ENCODE measurements at regions not wholly inside any gene's neighbourhood (a gene's known extent, or its start where the extent isn't known, plus 50 kb on each side); places are given as distances from the start of the nearest gene placed in this dataset.

DNA sequence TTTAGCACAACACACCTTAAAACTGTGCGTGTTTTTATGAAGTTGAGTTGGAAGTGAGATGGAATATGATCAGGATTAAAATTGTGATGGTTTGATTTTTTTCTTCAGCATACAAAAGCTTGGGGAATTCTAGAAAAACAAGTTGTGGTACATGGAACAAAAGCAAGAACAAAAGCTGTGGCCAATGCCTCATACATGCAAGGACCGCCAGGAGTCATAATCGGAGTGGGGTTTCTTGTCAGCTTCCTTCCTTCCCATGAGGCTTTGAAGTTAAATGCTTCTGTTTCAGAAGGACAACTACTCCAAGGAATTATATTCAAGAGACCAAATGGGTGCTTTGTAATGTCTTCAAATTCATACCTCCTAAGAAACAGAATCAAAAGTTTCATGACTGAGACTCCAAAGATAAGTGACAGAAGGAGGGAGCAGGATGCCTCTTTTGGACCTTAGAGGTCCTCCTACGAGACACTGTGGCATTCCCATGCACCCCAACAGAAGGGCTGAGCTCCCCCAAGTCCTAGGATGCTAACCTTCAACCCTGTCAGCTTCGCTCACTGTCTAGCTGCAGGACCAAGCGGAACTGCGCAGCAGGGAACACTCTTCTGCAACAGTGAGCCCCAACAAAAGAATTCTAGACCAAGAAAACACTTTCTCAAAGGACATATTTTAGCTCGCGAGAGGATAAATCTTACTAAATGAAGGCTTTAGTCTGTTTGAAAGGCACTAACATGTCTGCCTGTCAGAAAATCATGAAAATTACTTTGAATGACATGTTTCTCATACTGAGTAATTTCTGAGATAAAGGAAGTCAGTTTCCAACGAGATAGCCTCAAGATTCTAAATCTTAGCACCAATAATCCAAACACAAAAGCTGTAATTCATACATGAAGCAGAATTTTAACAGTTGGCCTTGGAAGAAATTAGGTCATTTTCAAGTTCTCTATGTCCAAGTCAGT is 108.5 kb upstream of the NHSL1 start:
- Histone ChIP-seq H3K4me3 (ENCODE audit: low read length in 2 of 2) (no peak overlapping the region), H3K27ac (ENCODE audit: low read depth, low read length) (no peak overlapping the region), H3K9me3 (ENCODE audit: control insufficient read depth in 1 of 2, low read length in 2 of 2) (no peaks in the 10 kb centered on the region), H3K27me3 (ENCODE audit: insufficient read depth, low read length) (no peaks in the 10 kb centered on the region), H3K36me3 (ENCODE audit: insufficient read depth, low read length) (no peaks in the 10 kb centered on the region), H3K4me1 (ENCODE audit: insufficient read depth, low read length) (no peaks in the 10 kb centered on the region)
- intact Hi-C loops (cut with micrococcal nuclease): no loop called here
- ChIA-PET CTCF (ENCODE audit: partially characterized antibody) (no interaction called here), POLR2A (ENCODE audit: partially characterized antibody) (no interaction called here)
- no peak overlapping the region for H3K4me3 Mint-ChIP-seq
- H3K36me3 Mint-ChIP-seq: no peaks in the 10 kb centered on the region
- H3K27ac Mint-ChIP-seq: no peak overlapping the region
- H3K9me3 Mint-ChIP-seq: no peaks in the 10 kb centered on the region
- no peak for DNase-seq
- peaks cover 7 to 8% of the 10 kb centered on the region in 2 donors for H3K27me3 Mint-ChIP-seq
- H3K4me1 Mint-ChIP-seq: no peaks in the 10 kb centered on the region

DNA sequence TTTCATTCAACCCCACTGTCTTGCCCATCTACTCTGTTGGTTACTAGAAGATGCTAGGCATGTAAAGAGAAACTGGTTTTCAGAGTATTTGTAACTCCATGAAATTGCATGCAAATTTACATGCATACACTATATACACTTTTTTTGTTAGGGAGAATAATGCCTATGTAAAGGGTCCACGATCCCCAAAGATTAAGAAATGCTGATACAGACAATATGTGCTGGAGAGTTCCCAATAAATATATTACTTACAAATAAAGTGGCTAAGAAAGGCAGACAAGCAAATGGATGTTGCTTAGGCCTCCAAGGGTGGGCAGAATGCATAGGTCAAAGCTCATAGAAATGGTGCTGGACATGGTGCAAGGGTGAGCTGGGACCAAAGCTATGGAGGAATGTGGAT is 109.6 kb upstream of the NHSL1 start:
- no peak for DNase-seq
- Mint-ChIP-seq H3K4me1 (no peaks in the 10 kb centered on the region), H3K27me3 (peaks cover 4 to 8% of the 10 kb centered on the region in 2 donors), H3K36me3 (no peaks in the 10 kb centered on the region), H3K27ac (no peak overlapping the region), H3K4me3 (no peak overlapping the region), H3K9me3 (no peaks in the 10 kb centered on the region)
- Histone ChIP-seq H3K9me3 (ENCODE audit: control insufficient read depth in 1 of 2, low read length in 2 of 2) (no peaks in the 10 kb centered on the region), H3K4me1 (ENCODE audit: insufficient read depth, low read length) (no peaks in the 10 kb centered on the region), H3K27me3 (ENCODE audit: insufficient read depth, low read length) (no peaks in the 10 kb centered on the region), H3K4me3 (ENCODE audit: low read length in 2 of 2) (no peak overlapping the region), H3K36me3 (ENCODE audit: insufficient read depth, low read length) (no peaks in the 10 kb centered on the region), H3K27ac (ENCODE audit: low read depth, low read length) (no peak overlapping the region)
- intact Hi-C loops (cut with micrococcal nuclease): no loop called here
- POLR2A ChIA-PET (ENCODE audit: partially characterized antibody): no interaction called here
- CTCF ChIA-PET (ENCODE audit: partially characterized antibody): interaction anchor here (0.9 kb wide), 1 partner anchor 34 kb away, joined by 3 read pairs; no protein-coding TSS in a partner anchor

DNA sequence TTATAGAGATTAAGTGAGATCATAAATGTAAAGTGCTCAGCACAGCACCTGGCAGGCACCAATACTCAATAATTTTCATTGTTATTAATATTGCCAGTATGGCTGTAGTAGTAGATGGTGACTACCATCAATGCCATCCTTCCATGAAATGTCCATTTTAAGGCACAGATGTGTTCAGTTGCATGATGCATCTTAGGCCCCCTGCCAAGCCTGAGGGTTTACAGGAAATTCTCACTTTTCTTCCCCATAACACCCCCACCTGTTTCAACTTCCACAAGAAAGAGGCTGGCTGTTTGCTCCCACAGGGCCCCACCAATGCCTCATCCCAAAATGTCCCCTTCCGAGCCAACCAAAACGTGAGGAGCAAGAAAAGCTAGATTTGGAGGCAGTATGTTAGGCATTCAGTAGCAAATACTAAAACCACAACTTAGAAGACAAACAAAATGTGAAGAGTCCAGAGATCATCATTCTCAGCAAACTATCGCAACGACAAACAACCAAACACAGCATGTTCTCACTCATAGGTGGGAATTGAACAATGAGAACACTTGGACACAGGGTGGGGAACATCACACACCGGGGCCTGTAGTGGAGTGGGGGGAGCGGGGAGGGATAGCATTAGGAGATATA is 110.6 kb upstream of the NHSL1 start:
- no peaks in the 10 kb centered on the region for H3K4me1 Mint-ChIP-seq
- H3K27me3 Mint-ChIP-seq: peaks cover 2 to 5% of the 10 kb centered on the region in 2 donors
- no peak for DNase-seq
- POLR2A ChIA-PET (ENCODE audit: partially characterized antibody): no interaction called here
- no peak overlapping the region for H3K27ac Mint-ChIP-seq
- Histone ChIP-seq H3K4me1 (ENCODE audit: insufficient read depth, low read length) (no peaks in the 10 kb centered on the region), H3K27ac (ENCODE audit: low read depth, low read length) (no peak overlapping the region), H3K36me3 (ENCODE audit: insufficient read depth, low read length) (no peaks in the 10 kb centered on the region), H3K27me3 (ENCODE audit: insufficient read depth, low read length) (no peaks in the 10 kb centered on the region), H3K4me3 (ENCODE audit: low read length in 2 of 2) (no peak overlapping the region), H3K9me3 (ENCODE audit: control insufficient read depth in 1 of 2, low read length in 2 of 2) (no peaks in the 10 kb centered on the region)
- no peaks in the 10 kb centered on the region for H3K9me3 Mint-ChIP-seq
- no peak overlapping the region for H3K4me3 Mint-ChIP-seq
- intact Hi-C loops (cut with micrococcal nuclease): no loop called here
- no peaks in the 10 kb centered on the region for H3K36me3 Mint-ChIP-seq
- CTCF ChIA-PET (ENCODE audit: partially characterized antibody): no interaction called here

GRCh38 chr6:138610816-138611215 is 111.5 kb upstream of the NHSL1 start:
- no peak overlapping the region for H3K27ac ChIP-seq (ENCODE audit: low read depth, low read length)
- Mint-ChIP-seq H3K9me3 (no peaks in the 10 kb centered on the region), H3K4me1 (no peaks in the 10 kb centered on the region), H3K36me3 (no peaks in the 10 kb centered on the region), H3K27me3 (peaks cover 2 to 5% of the 10 kb centered on the region in 2 donors), H3K4me3 (no peak overlapping the region), H3K27ac (no peak overlapping the region)
- POLR2A ChIA-PET (ENCODE audit: partially characterized antibody): no interaction called here
- H3K4me1 ChIP-seq (ENCODE audit: insufficient read depth, low read length): no peaks in the 10 kb centered on the region
- H3K36me3 ChIP-seq (ENCODE audit: insufficient read depth, low read length): no peaks in the 10 kb centered on the region
- no peaks in the 10 kb centered on the region for H3K27me3 ChIP-seq (ENCODE audit: insufficient read depth, low read length)
- H3K4me3 ChIP-seq (ENCODE audit: low read length in 2 of 2): no peak overlapping the region
- intact Hi-C loops (cut with micrococcal nuclease): no loop called here
- no peaks in the 10 kb centered on the region for H3K9me3 ChIP-seq (ENCODE audit: control insufficient read depth in 1 of 2, low read length in 2 of 2)
- no peak for DNase-seq
- CTCF ChIA-PET (ENCODE audit: partially characterized antibody): no interaction called here

DNA sequence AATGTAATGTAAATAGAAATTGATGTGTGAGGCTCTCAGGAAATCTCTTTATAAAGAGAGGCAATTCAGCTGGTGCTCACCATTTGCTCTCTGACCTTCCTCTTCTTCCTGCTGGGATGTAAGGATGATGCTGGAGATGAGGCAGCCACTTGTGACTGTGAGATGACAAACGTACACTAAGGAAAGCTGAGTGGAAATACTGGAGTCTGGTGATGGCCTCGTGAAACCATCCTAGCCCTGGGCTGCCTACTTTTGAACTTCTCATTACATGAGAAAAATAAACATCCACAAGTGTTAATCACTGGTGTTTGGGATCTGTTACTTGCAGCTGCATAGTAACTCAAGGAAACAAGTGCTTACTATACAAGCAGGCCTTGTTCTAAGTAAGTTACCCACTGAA is 114.9 kb upstream of the NHSL1 start:
- peaks cover 1 to 3% of the 10 kb centered on the region in 2 donors for H3K27me3 Mint-ChIP-seq
- no peaks in the 10 kb centered on the region for H3K4me1 Mint-ChIP-seq
- H3K9me3 ChIP-seq (ENCODE audit: control insufficient read depth in 1 of 2, low read length in 2 of 2): no peaks in the 10 kb centered on the region
- H3K4me3 ChIP-seq (ENCODE audit: low read length in 2 of 2): no peak overlapping the region
- ChIA-PET POLR2A (ENCODE audit: partially characterized antibody) (no interaction called here), CTCF (ENCODE audit: partially characterized antibody) (interaction anchor here (0.9 kb wide), 1 partner anchor 11 kb away, joined by 3 read pairs; no protein-coding TSS in a partner anchor)
- no peak overlapping the region for H3K27ac ChIP-seq (ENCODE audit: low read depth, low read length)
- no peak overlapping the region for H3K4me3 Mint-ChIP-seq
- no peaks in the 10 kb centered on the region for H3K4me1 ChIP-seq (ENCODE audit: insufficient read depth, low read length)
- no peaks in the 10 kb centered on the region for H3K36me3 ChIP-seq (ENCODE audit: insufficient read depth, low read length)
- H3K36me3 Mint-ChIP-seq: no peaks in the 10 kb centered on the region
- intact Hi-C loops (cut with micrococcal nuclease): no loop called here
- H3K9me3 Mint-ChIP-seq: no peaks in the 10 kb centered on the region
- no peak overlapping the region for H3K27ac Mint-ChIP-seq
- no peaks in the 10 kb centered on the region for H3K27me3 ChIP-seq (ENCODE audit: insufficient read depth, low read length)
- no peak for DNase-seq

DNA sequence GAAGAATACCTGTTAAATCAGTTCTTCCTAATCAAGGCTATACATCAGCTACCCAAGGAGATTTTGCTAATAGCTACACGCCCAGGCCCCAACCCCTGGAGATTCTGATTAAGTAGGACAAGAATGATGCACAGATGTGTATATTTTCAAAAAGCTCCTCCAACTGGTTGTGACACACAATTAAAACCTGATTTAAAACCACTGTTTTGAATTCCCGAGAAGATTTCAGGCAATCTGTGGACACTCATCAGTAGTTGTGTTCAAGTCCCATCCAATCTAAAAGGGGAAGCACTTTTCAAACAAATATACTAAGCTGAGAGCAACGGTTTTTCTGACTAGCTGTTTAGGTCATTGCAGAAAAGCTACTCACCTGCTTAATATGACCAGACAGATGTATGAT is 118.9 kb upstream of the NHSL1 start:
- DNase-seq: no peak
- Mint-ChIP-seq H3K4me3 (no peak overlapping the region), H3K9me3 (no peaks in the 10 kb centered on the region), H3K36me3 (no peaks in the 10 kb centered on the region), H3K27ac (no peak overlapping the region), H3K27me3 (peaks cover 0 to 1% of the 10 kb centered on the region in 2 donors), H3K4me1 (no peaks in the 10 kb centered on the region)
- Histone ChIP-seq H3K36me3 (ENCODE audit: insufficient read depth, low read length) (no peaks in the 10 kb centered on the region), H3K27ac (ENCODE audit: low read depth, low read length) (no peak overlapping the region), H3K4me1 (ENCODE audit: insufficient read depth, low read length) (no peaks in the 10 kb centered on the region), H3K4me3 (ENCODE audit: low read length in 2 of 2) (no peak overlapping the region), H3K9me3 (ENCODE audit: control insufficient read depth in 1 of 2, low read length in 2 of 2) (no peaks in the 10 kb centered on the region), H3K27me3 (ENCODE audit: insufficient read depth, low read length) (no peaks in the 10 kb centered on the region)
- ChIA-PET POLR2A (ENCODE audit: partially characterized antibody) (no interaction called here), CTCF (ENCODE audit: partially characterized antibody) (interaction anchor here (1.0 to 1.6 kb wide), 2 partner anchors 16 to 148 kb away, joined by 3 read pairs; no protein-coding TSS in a partner anchor)
- intact Hi-C loops (cut with micrococcal nuclease): no loop called here

DNA sequence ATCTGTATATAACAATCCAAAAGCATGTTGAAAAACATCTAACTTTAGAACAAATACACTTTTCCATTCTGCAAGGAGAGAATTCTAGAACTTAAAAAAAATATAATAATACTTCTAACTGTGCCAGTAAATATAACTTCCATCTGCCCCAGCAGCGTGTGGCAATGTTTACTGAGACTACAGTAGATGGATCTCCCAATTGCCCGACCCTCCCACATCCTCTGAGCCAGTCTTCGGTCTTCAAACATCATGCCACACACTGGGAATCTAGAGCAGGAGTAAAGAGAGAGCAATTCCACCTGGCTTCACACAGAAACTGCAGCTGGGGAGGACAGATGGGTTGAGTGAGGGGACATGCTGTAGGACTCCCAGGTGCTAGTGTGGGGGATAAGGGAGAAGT is 121.3 kb upstream of the NHSL1 start:
- Histone ChIP-seq H3K36me3 (ENCODE audit: insufficient read depth, low read length) (no peaks in the 10 kb centered on the region), H3K9me3 (ENCODE audit: control insufficient read depth in 1 of 2, low read length in 2 of 2) (no peaks in the 10 kb centered on the region), H3K27ac (ENCODE audit: low read depth, low read length) (no peak overlapping the region), H3K4me3 (ENCODE audit: low read length in 2 of 2) (no peak overlapping the region), H3K4me1 (ENCODE audit: insufficient read depth, low read length) (no peaks in the 10 kb centered on the region), H3K27me3 (ENCODE audit: insufficient read depth, low read length) (no peaks in the 10 kb centered on the region)
- Mint-ChIP-seq H3K27ac (peak overlapping the region in 1 of 7 donors; percentile 37), H3K36me3 (no peaks in the 10 kb centered on the region), H3K27me3 (peaks cover 1 to 2% of the 10 kb centered on the region in 2 donors), H3K4me1 (no peaks in the 10 kb centered on the region), H3K9me3 (no peaks in the 10 kb centered on the region), H3K4me3 (no peak overlapping the region)
- intact Hi-C loops (cut with micrococcal nuclease): no loop called here
- ChIA-PET CTCF (ENCODE audit: partially characterized antibody) (no interaction called here), POLR2A (ENCODE audit: partially characterized antibody) (no interaction called here)
- DNase-seq: no peak
